ENCODE measurements at regions not wholly inside any gene's neighbourhood (a gene's known extent, or its start where the extent isn't known, plus 50 kb on each side); places are given as distances from the start of the nearest gene placed in this dataset.
"Not testable (repeated sequence)": the region's sequence is repeated elsewhere in the genome, so short reads cannot be mapped to it uniquely, and the experiment has no call there.

DNA sequence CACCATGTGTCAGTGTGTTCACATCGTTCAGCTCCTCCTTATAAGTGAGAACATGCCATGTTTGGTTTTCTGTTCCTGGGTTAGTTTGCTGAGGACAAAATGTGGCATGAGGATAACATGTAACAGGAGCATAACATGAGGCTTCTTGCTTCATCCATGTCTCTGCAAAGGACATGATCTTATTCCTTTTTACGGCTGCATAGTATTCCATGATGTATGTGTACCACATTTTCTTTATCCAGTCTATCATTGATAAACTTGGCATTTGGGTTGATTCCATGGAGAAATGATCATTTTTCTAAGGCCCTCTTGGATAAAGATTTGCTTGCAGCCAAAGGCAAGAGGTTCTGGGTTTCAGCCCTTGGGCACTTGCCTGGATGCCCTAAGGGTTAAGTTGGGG lies 128.5 kb upstream of the ZEB1 start:
- no peak for DNase-seq

GRCh38 chr10:31192475-31192874 lies 126.5 kb upstream of the ZEB1 start:
- no peak for DNase-seq

- no peak for DNase-seq
These were observed 124.0 kb upstream of the ZEB1 start for GRCh38 chr10:31194986-31195385.

DNA sequence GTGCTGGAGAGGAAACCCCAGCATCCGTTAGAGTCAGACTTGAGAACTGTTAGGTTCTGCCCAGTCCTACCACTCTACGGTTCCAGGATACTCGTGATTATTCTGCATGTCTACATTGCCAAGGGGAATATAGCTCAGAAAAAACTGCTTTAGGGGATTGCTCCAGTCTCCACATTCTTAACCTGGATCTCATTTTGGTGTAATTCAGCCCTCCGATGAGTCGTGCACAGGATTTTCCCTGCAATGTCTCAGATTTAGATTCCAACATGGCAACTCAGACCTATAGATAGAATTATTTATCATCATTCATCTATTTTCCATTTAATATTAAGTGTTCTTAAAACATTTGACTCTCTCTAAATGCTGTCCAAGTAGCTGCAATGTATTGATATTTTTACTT lies 121.1 kb upstream of the ZEB1 start:
- DNase-seq, result no peak

GRCh38 chr10:31204090-31204489 lies 114.9 kb upstream of the ZEB1 start:
- DNase-seq, result no peak

- DNase-seq, result no peak
These were observed 111.4 kb upstream of the ZEB1 start for GRCh38 chr10:31207636-31208035.

GRCh38 chr10:31209478-31209877 lies 109.5 kb upstream of the ZEB1 start:
- DNase-seq, result no peak

- no peak for DNase-seq
These were observed 108.8 kb upstream of the ZEB1 start for GRCh38 chr10:31210190-31210589.

GRCh38 chr10:31213959-31214358 lies 105.1 kb upstream of the ZEB1 start:
- DNase-seq, result no peak

DNA sequence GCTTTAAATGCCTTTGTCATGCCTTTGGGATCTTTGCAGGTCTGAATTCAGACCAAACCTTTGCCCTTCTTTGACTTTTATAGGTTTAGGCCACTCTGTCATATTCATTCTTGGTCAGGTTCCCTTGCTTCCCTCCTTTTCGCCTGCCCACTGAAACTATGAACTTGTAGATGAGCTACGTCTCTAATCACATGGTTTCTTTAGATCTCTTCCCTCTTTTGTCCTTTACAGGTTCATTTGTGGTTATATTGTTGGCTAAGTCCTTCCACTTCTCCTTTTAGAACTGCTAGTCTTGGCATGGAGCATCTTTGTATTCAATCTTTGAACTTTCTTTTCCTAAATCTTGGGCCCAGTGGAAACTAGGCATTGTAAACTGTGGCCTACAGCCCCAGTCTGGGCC lies 104.0 kb upstream of the ZEB1 start:
- DNase-seq, result no peak

- DNase-seq, result no peak
These were observed 99.7 kb upstream of the ZEB1 start for GRCh38 chr10:31219306-31219705.

GRCh38 chr10:31228780-31229179 lies 90.2 kb upstream of the ZEB1 start:
- not testable (repeated sequence) for DNase-seq

GRCh38 chr10:31239961-31240360 lies 79.1 kb upstream of the ZEB1 start:
- DNase-seq, result no peak

GRCh38 chr10:31242902-31243301 lies 76.1 kb upstream of the ZEB1 start:
- DNase-seq, result peak; percentile 18

DNA sequence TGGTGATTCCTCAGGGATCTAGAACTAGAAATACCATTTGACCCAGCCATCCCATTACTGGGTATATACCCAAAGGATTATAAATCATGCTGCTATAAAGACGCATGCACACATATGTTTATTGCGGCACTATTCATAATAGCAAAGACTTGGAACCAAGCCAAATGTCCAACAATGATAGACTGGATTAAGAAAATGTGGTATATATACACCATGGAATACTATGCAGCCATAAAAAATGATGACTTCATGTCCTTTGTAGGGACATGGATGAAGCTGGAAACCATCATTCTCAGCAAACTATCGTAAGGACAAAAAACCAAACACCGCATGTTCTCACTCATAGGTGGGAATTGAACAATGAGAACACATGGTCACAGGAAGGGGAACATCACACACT lies 67.9 kb upstream of the ZEB1 start:
- not testable (repeated sequence) for DNase-seq

GRCh38 chr10:31253237-31253636 lies 65.8 kb upstream of the ZEB1 start:
- DNase-seq, result no peak

DNA sequence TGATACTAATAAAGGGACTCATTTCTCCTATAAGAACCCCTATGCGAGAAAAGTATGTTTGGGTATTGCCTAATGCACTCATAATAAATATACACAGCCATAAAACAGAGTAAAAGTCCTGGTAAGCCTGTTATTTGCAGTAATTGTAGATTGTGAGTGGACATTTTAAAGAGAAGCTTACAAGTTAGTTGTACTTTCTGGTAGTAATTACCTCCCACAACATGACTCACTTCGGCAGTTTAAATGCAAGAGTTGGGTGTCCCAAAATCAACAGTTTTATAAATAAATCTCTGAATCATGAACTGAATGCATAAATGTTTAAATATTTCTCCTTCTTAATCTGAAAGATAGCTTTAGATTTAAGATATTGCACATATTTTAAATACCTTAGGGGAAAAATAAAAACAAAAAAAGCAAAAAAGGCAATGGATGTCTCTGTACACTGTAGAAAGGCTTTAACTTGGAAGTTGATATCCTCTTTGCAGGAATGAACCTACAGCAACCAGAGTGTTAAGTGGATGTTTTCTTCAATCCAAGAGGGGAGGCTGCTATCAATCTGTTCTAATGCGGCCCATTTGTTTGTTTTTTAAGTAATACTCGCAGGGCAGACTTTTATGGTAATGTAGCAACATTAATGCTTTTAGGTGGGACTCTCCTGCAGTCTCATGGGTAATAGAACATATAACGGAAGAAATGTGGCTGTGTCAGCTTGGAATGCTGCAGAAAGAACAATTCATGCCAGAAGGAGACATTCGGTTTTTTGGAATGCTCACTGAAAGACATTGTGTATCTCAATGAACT lies 57.3 kb upstream of the ZEB1 start:
- DNase-seq, result no peak

- DNase-seq, result no peak
These were observed 56.3 kb upstream of the ZEB1 start for GRCh38 chr10:31262672-31263071.

GRCh38 chr10:31263903-31264302 lies 55.1 kb upstream of the ZEB1 start:
- no peak for DNase-seq

DNA sequence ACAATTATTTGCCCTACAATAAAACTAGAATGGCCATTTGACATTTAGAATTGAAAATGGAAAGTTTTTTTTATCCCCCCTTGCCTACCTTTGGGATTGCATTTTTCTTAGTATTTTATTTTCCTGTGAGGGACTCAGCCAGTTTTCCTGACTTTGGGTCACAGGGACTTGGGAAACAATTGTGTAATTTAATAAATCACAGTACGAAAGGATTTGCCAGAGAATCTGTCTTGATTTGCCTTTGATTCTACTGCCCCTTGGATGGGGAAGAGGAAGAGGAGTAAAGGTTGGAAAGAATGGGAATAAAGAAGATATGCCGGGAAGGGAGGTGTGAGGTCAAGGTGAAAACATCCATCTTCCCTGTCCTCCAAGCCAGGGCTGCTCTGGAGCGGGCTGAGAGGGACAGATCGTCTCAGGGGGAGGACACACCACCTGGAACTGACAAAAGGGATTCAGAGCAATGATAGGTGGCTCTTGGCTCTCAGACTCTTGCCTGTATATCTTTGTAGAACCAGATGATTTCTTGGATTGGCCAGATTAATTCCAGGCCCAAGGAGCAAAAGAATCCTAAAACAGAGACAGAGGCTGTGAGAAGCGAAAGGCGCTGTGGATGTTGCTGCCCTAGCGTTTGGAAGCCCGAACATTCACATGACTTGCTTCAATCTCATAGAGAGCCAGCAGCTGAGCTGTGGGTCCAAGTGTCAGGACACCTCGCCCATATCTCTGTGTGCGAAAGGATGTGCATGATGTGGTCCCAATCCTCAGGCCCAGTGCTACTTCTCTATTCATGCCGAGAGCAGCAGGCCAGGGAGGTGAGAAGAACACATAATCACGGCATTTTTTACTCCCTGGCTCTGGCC lies 50.3 kb upstream of the ZEB1 start:
- DNase-seq, result no peak
